ENCODE measurements at regions not wholly inside any gene's neighbourhood (a gene's known extent, or its start where the extent isn't known, plus 50 kb on each side); places are given as distances from the start of the nearest gene placed in this dataset.
"Not testable (repeated sequence)": the region's sequence is repeated elsewhere in the genome, so short reads cannot be mapped to it uniquely, and the experiment has no call there.

DNA sequence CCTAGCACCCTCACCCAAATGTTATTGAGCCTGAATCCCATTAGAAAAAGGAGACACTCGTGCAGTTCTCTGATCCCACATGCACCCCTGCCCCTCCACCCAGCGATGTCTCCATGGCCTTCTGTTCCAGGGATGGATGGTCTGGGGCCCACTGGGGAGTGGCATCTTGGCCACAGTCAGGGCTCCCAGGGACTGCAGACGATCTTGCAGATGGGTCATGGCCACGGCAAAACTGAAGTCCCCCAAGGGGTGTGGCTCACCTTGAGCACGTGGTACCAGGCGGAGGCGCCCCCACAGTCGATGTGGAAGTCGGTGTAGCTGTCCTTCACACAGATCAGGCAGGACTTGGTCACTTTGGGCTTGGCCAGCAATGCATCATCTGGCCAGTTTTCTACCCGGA lies 130.7 kb downstream of the TUBA3C start:
- no peak for DNase-seq (ENCODE audit: low read depth, low spot score)
- Histone ChIP-seq H3K36me3 (ENCODE audit: insufficient read depth, low read length) (no peaks in the 10 kb centered on the region), H3K4me3 (no peak overlapping the region), H3K27ac (no peak overlapping the region), H3K9ac (ENCODE audit: insufficient read length) (no peak overlapping the region), H3K9me3 (ENCODE audit: low read depth, low read length) (no peaks in the 10 kb centered on the region)
- TF ChIP-seq FOXP2 (optimal IDR thresholded peaks at IDR 0.05; ENCODE audit: control extremely low read depth, extremely low read length, insufficient read depth) (no peak), EZH2 (IDR thresholded peaks at IDR 0.05) (no peak), POLR2AphosphoS5 (IDR thresholded peaks at IDR 0.05; ENCODE audit: borderline replicate concordance, low read depth, low read length) (no peak)

DNA sequence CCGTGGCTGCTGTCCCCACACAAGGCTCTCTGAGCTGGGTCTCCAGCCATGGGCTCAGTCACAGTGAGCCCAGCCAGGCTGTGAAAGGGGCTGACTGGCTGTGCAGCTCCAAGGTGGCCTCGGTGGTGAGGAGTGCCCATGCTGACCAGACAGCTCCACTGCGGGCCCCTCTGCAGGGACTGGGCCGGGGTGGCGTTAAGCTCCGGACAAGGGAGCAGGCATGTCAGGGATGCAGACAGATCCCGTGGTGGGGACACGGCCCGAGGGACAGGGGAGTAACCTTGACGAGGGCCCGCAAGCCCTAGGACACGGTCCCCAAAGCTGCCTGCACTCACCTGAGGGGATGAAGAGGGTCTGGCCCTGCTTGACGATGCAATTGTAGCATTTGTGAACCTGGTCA lies 132.0 kb downstream of the TUBA3C start:
- not testable (repeated sequence) for DNase-seq (ENCODE audit: low read depth, low spot score); H3K36me3 ChIP-seq (ENCODE audit: insufficient read depth, low read length); H3K4me3 ChIP-seq; H3K27ac ChIP-seq; H3K9ac ChIP-seq (ENCODE audit: insufficient read length); H3K9me3 ChIP-seq (ENCODE audit: low read depth, low read length)

DNA sequence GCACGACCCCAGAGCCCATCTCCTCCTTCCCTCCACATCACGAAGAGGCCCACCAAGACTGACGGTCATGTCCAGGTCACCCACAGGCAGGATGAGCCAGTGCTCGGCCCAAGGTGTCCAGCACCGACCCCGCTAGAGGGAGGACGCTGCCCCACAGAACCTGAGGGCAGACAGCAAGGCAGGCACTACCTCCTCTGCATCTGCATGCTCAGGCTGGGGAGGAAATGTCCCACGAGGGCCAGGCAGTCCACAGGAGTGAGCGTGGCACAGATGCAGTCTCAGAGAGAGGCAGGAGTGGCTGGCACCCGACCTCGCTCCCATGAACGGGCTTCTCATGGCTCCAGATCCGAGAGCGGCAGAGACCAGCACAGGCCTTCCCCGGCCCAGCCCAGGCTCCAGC lies 133.2 kb downstream of the TUBA3C start:
- no peaks in the 10 kb centered on the region for H3K36me3 ChIP-seq (ENCODE audit: insufficient read depth, low read length)
- no peak overlapping the region for H3K4me3 ChIP-seq
- no peak for DNase-seq (ENCODE audit: low read depth, low spot score)
- TF ChIP-seq EZH2 (IDR thresholded peaks at IDR 0.05) (no peak), FOXP2 (optimal IDR thresholded peaks at IDR 0.05; ENCODE audit: control extremely low read depth, extremely low read length, insufficient read depth) (no peak), POLR2AphosphoS5 (IDR thresholded peaks at IDR 0.05; ENCODE audit: borderline replicate concordance, low read depth, low read length) (no peak)
- no peaks in the 10 kb centered on the region for H3K9me3 ChIP-seq (ENCODE audit: low read depth, low read length)
- H3K27ac ChIP-seq = no peak overlapping the region
- no peak overlapping the region for H3K9ac ChIP-seq (ENCODE audit: insufficient read length)

- TF ChIP-seq FOXP2 (optimal IDR thresholded peaks at IDR 0.05; ENCODE audit: control extremely low read depth, extremely low read length, insufficient read depth) = no peak
- TF ChIP-seq POLR2AphosphoS5 (IDR thresholded peaks at IDR 0.05; ENCODE audit: borderline replicate concordance, low read depth, low read length) = no peak
- TF ChIP-seq EZH2 (IDR thresholded peaks at IDR 0.05) = no peak
- H3K36me3 ChIP-seq (ENCODE audit: insufficient read depth, low read length) = no peaks in the 10 kb centered on the region
- no peak overlapping the region for H3K4me3 ChIP-seq
- H3K27ac ChIP-seq = no peak overlapping the region
- DNase-seq (ENCODE audit: low read depth, low spot score) = no peak
- no peaks in the 10 kb centered on the region; the same call in 1 of the 2 replicates for H3K9me3 ChIP-seq (ENCODE audit: low read depth, low read length)
- H3K9ac ChIP-seq (ENCODE audit: insufficient read length) = no peak overlapping the region
These were observed 158.5 kb downstream of the TUBA3C start for GRCh38 chr13:19023115-19023514.

DNA sequence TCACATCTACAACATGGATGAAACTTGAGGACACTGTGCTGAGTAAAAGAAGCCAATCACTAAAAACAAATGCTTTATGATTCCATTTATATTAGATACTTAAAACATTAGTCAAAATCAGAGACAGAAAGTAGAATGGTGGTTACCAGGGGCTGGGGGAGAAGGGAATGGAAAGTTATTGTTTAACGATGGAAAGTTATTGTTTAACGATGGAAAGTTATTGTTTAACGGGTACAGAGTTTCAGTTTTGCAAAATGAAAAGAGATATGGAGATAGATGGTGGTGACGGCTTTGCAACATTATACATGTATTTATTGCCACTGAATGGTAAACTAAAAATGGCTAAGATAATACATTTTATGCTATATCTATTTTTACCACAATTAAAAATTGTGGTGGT lies 160.6 kb downstream of the TUBA3C start:
- H3K36me3 ChIP-seq (ENCODE audit: insufficient read depth, low read length) = no peaks in the 10 kb centered on the region
- H3K9ac ChIP-seq (ENCODE audit: insufficient read length) = no peak overlapping the region
- TF ChIP-seq EZH2 (IDR thresholded peaks at IDR 0.05) = no peak
- TF ChIP-seq FOXP2 (optimal IDR thresholded peaks at IDR 0.05; ENCODE audit: control extremely low read depth, extremely low read length, insufficient read depth) = no peak
- TF ChIP-seq POLR2AphosphoS5 (IDR thresholded peaks at IDR 0.05; ENCODE audit: borderline replicate concordance, low read depth, low read length) = no peak
- H3K27ac ChIP-seq = no peak overlapping the region
- no peak for DNase-seq (ENCODE audit: low read depth, low spot score)
- H3K4me3 ChIP-seq = no peak overlapping the region
- H3K9me3 ChIP-seq (ENCODE audit: low read depth, low read length) = no peaks in the 10 kb centered on the region; the same call in 1 of the 2 replicates

GRCh38 chr13:18998389-18998788 lies 183.2 kb downstream of the TUBA3C start:
- Histone ChIP-seq H3K9ac (ENCODE audit: insufficient read length) (no peak overlapping the region), H3K4me3 (no peak overlapping the region), H3K36me3 (ENCODE audit: insufficient read depth, low read length) (no peaks in the 10 kb centered on the region), H3K9me3 (ENCODE audit: low read depth, low read length) (no peaks in the 10 kb centered on the region), H3K27ac (no peak overlapping the region)
- TF ChIP-seq FOXP2 (optimal IDR thresholded peaks at IDR 0.05; ENCODE audit: control extremely low read depth, extremely low read length, insufficient read depth) (no peak), EZH2 (IDR thresholded peaks at IDR 0.05) (no peak), POLR2AphosphoS5 (IDR thresholded peaks at IDR 0.05; ENCODE audit: borderline replicate concordance, low read depth, low read length) (no peak)
- DNase-seq (ENCODE audit: low read depth, low spot score) = no peak

GRCh38 chr13:18996627-18997051 lies 185.0 kb downstream of the TUBA3C start:
- no peak for DNase-seq (ENCODE audit: low read depth, low spot score)
- H3K9ac ChIP-seq (ENCODE audit: insufficient read length) = no peak overlapping the region
- no peak overlapping the region for H3K4me3 ChIP-seq
- TF ChIP-seq FOXP2 (optimal IDR thresholded peaks at IDR 0.05; ENCODE audit: control extremely low read depth, extremely low read length, insufficient read depth) (no peak), EZH2 (IDR thresholded peaks at IDR 0.05) (no peak), POLR2AphosphoS5 (IDR thresholded peaks at IDR 0.05; ENCODE audit: borderline replicate concordance, low read depth, low read length) (no peak)
- H3K27ac ChIP-seq = no peak overlapping the region
- no peaks in the 10 kb centered on the region for H3K36me3 ChIP-seq (ENCODE audit: insufficient read depth, low read length)
- H3K9me3 ChIP-seq (ENCODE audit: low read depth, low read length) = no peaks in the 10 kb centered on the region

GRCh38 chr13:18996221-18996620 lies 185.4 kb downstream of the TUBA3C start:
- H3K9me3 ChIP-seq (ENCODE audit: low read depth, low read length) = no peaks in the 10 kb centered on the region
- H3K4me3 ChIP-seq = no peak overlapping the region
- no peak for DNase-seq (ENCODE audit: low read depth, low spot score)
- TF ChIP-seq POLR2AphosphoS5 (IDR thresholded peaks at IDR 0.05; ENCODE audit: borderline replicate concordance, low read depth, low read length) (no peak), EZH2 (IDR thresholded peaks at IDR 0.05) (no peak), FOXP2 (optimal IDR thresholded peaks at IDR 0.05; ENCODE audit: control extremely low read depth, extremely low read length, insufficient read depth) (no peak)
- H3K36me3 ChIP-seq (ENCODE audit: insufficient read depth, low read length) = no peaks in the 10 kb centered on the region
- no peak overlapping the region for H3K27ac ChIP-seq
- no peak overlapping the region for H3K9ac ChIP-seq (ENCODE audit: insufficient read length)

DNA sequence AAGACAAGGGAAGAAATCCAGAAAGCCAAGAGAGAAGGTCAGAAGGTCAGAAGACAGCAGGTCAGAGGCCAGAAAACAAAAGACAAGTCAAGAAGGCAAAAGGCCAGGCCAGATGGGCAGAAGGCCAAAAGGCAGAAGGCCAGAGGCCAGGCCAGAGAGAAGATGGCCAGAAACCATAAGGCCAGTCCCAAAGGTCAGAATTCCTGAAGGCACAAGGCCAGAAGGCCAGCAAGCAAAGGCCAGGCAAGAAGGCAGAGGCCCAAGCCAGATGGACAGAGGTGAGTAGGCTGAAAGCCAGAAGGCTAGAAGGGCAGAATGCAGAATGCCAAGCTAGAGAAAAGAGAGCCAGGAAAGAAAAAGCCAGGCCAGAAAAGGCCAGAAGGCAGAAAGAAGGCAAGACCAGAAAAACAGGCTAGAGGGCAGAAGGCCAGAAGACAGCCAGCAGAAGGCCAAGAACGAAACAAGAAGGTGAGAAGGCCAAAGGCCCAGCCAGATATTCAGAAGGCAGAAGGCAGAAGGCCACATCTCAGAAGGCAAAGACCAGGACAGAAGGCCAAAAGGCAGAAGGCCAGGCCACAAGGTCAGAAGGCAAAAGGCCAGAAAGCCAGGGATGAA lies 186.3 kb downstream of the TUBA3C start:
- H3K9me3 ChIP-seq (ENCODE audit: low read depth, low read length) = no peaks in the 10 kb centered on the region
- no peak for DNase-seq (ENCODE audit: low read depth, low spot score)
- H3K4me3 ChIP-seq = no peak overlapping the region
- no peak for TF ChIP-seq FOXP2 (optimal IDR thresholded peaks at IDR 0.05; ENCODE audit: control extremely low read depth, extremely low read length, insufficient read depth)
- H3K27ac ChIP-seq = no peak overlapping the region
- no peaks in the 10 kb centered on the region for H3K36me3 ChIP-seq (ENCODE audit: insufficient read depth, low read length)
- no peak overlapping the region for H3K9ac ChIP-seq (ENCODE audit: insufficient read length)

Measured in SK-N-MC (cell line).